Thyroid gland (tissue), 4 donors: ENCODE measurements at regions not wholly inside any gene's neighbourhood (a gene's known extent, or its start where the extent isn't known, plus 50 kb on each side); places are given as distances from the start of the nearest gene placed in this dataset.
"Not testable (repeated sequence)": the region's sequence is repeated elsewhere in the genome, so short reads cannot be mapped to it uniquely, and the experiment has no call there.

Experiments
- DNase-seq, 2 donors: peaks; one replicate each; pipeline ENCODE4 v3.0.0-alpha.2; 2019
- H3K27ac ChIP-seq, 3 donors: fragments of 200-600 bp; sonication (generic); 1 replicate in 2 of 3; 2 replicates in 1 of 3; pipeline ENCODE4 v1.5.1; 2016 to 2019; ENCODE audit warnings: mild to moderate bottlenecking in 1 of 3, moderate library complexity in 1 of 3
- H3K27me3 ChIP-seq: fragments of 200-600 bp; sonication (generic); one replicate; pipeline ENCODE4 v1.5.1; 2019
- H3K36me3 ChIP-seq, 2 donors: fragments of 200-600 bp; sonication (generic); one replicate each; pipeline ENCODE4 v1.5.1; 2016 to 2019
- H3K4me1 ChIP-seq, 2 donors: fragments of 200-600 bp; sonication (generic); one replicate each; pipeline ENCODE4 v1.5.1; 2017 to 2019
- H3K4me3 ChIP-seq, 3 donors: fragments of 200-600 bp; sonication (generic); replicated peaks in 1 of 3; 1 replicate in 2 of 3; 2 replicates in 1 of 3; pipeline ENCODE4 v1.5.1; 2016; ENCODE audit warnings: mild to moderate bottlenecking in 1 of 3
- H3K9me3 ChIP-seq: fragments of 200-600 bp; sonication (generic); one replicate; pipeline ENCODE4 v1.5.1; 2017
- CTCF ChIP-seq, 6 experiments: fragments of 200-600 bp in 3 of 6; fragments of 450-650 bp in 3 of 6; sonication (generic) in 3 of 6; IDR thresholded peaks; one replicate each; pipeline ENCODE4 v1.5.1; 2016 to 2019; ENCODE audit warnings: antibody characterized with exemption in 6 of 6, mild to moderate bottlenecking in 2 of 6, inconsistent platforms in 1 of 6, moderate library complexity in 1 of 6
- POLR2A ChIP-seq, 2 donors: fragments of 450-650 bp; IDR thresholded peaks; one replicate each; pipeline ENCODE4 v1.6.1; 2017; ENCODE audit warnings: antibody characterized with exemption in 2 of 2, mild to moderate bottlenecking in 2 of 2, moderate library complexity in 1 of 2
- WGBS, 2 donors: methylation state at CpG; one replicate each; pipeline ENCODE4 v1.1.5; 2017; 5-methylcytosine and 5-hydroxymethylcytosine counted together
- intact Hi-C: fragments of 100-400 bp; cut with DNase I; formaldehyde crosslinking; loops from one replicate; pipeline ENCODE4 v1.15.1; 2023

- H3K9me3 ChIP-seq, result no peaks in the 10 kb centered on the region
- intact Hi-C loops, result no loop called here
- no peak overlapping the region for H3K4me3 ChIP-seq
- WGBS, 2 donors, result 89 to 93% methylated on average over 7 of the region's 7 CpGs
- H3K27ac ChIP-seq, result no peak overlapping the region
- peaks cover 12 to 24% of the 10 kb centered on the region in 2 donors for H3K4me1 ChIP-seq
- no peaks in the 10 kb centered on the region for H3K36me3 ChIP-seq
- TF ChIP-seq CTCF (IDR thresholded peaks at IDR 0.05), result no peak
- TF ChIP-seq POLR2A (IDR thresholded peaks at IDR 0.05), result no peak
- no peaks in the 10 kb centered on the region for H3K27me3 ChIP-seq
- no peak for DNase-seq
These were observed 72.1 kb upstream of the EPB41L1 start for GRCh38 chr20:36082315-36082915.

- H3K4me3 ChIP-seq, intact Hi-C loops, H3K27me3 ChIP-seq, H3K9me3 ChIP-seq, H3K27ac ChIP-seq, DNase-seq, H3K36me3 ChIP-seq: not testable (repeated sequence)
- peaks cover 12 to 24% of the 10 kb centered on the region in 2 donors for H3K4me1 ChIP-seq
- 68 to 76% methylated on average over 4 of the region's 4 CpGs for WGBS, 2 donors
These were observed 71.3 kb upstream of the EPB41L1 start for GRCh38 chr20:36083200-36083599.

- no peaks in the 10 kb centered on the region for H3K27me3 ChIP-seq
- no peak for DNase-seq
- 93 to 94% methylated on average over 3 of the region's 3 CpGs for WGBS, 2 donors
These were observed 70.2 kb upstream of the EPB41L1 start for GRCh38 chr20:36084356-36084755.

GRCh38 chr20:36084897-36085613, 69.5 kb upstream of the EPB41L1 start:
- Histone ChIP-seq H3K4me1 (peaks cover 12 to 24% of the 10 kb centered on the region in 2 donors), H3K27me3 (no peaks in the 10 kb centered on the region), H3K27ac (peak overlapping the region in 2 of 3 donors; percentile 33 to 56), H3K4me3 (no peak overlapping the region), H3K36me3 (no peaks in the 10 kb centered on the region), H3K9me3 (no peaks in the 10 kb centered on the region)
- intact Hi-C loops, result no loop called here
- 79 to 90% methylated on average over 4 of the region's 4 CpGs for WGBS, 2 donors
- TF ChIP-seq POLR2A (IDR thresholded peaks at IDR 0.05) (no peak), CTCF (IDR thresholded peaks at IDR 0.05) (no peak)
- DNase-seq, result no peak

More at GRCh38 chr20:36084356-36084755, 70.2 kb upstream of the EPB41L1 start:
- intact Hi-C loops, result no loop called here
- Histone ChIP-seq H3K4me1 (peaks cover 12 to 24% of the 10 kb centered on the region in 2 donors), H3K9me3 (no peaks in the 10 kb centered on the region), H3K4me3 (no peak overlapping the region), H3K36me3 (no peaks in the 10 kb centered on the region), H3K27ac (no peak overlapping the region)
- TF ChIP-seq CTCF (IDR thresholded peaks at IDR 0.05), result no peak
- TF ChIP-seq POLR2A (IDR thresholded peaks at IDR 0.05), result no peak

GRCh38 chr20:36085686-36086267, 68.8 kb upstream of the EPB41L1 start:
- no peaks in the 10 kb centered on the region for H3K9me3 ChIP-seq
- H3K4me1 ChIP-seq, result peaks cover 12 to 24% of the 10 kb centered on the region in 2 donors
- H3K27me3 ChIP-seq, result no peaks in the 10 kb centered on the region
- intact Hi-C loops, result no loop called here
- TF ChIP-seq CTCF (IDR thresholded peaks at IDR 0.05) (no peak), POLR2A (IDR thresholded peaks at IDR 0.05) (no peak)
- H3K27ac ChIP-seq, result peak overlapping the region in 2 of 3 donors; percentile 33 to 56
- H3K36me3 ChIP-seq, result no peaks in the 10 kb centered on the region
- whole genome bisulfite sequencing, 2 donors, result 43 to 83% methylated on average over 3 of the region's 3 CpGs
- H3K4me3 ChIP-seq, result no peak overlapping the region
- peak; percentile 38 to 48 for DNase-seq
